Endothelial cell of umbilical vein (primary cell): ENCODE measurements at regions not wholly inside any gene's neighbourhood (a gene's known extent, or its start where the extent isn't known, plus 50 kb on each side); places are given as distances from the start of the nearest gene placed in this dataset.

ENCODE experiments used
- CTCF ChIP-seq, 2 donors: IDR thresholded peaks; 1 replicate in 1 of 2; 2 replicates in 1 of 2; pipeline ENCODE4 v1.5.1; 2011; ENCODE audit warnings: low read length in 2 of 2, mild to moderate bottlenecking in 2 of 2, moderate library complexity in 2 of 2, control low read depth in 1 of 2, inconsistent platforms in 1 of 2, low read depth in 1 of 2; ENCODE audit not compliant: insufficient read depth in 1 of 2; ENCODE audit errors: extremely low read depth in 1 of 2
- MAX ChIP-seq: IDR thresholded peaks from 2 replicates; pipeline ENCODE4 v1.6.1; 2011; ENCODE audit not compliant: insufficient read depth, insufficient read length

- no peak for TF ChIP-seq CTCF (IDR thresholded peaks at IDR 0.05; ENCODE audit: extremely low read depth in 1 of 2, insufficient read depth in 1 of 2, low read depth in 1 of 2, low read length in 2 of 2)
- TF ChIP-seq MAX = no peak
These were observed 49.9 kb upstream of the TAB2 start for GRCh38 chr6:149267513-149268043.
